HCT116 (cell line): ENCODE measurements at regions not wholly inside any gene's neighbourhood (a gene's known extent, or its start where the extent isn't known, plus 50 kb on each side); places are given as distances from the start of the nearest gene placed in this dataset.

Experiments
- ATAC-seq: fragments of 200-7000 bp; cut with Tn5 transposase; 2 replicates; pipeline ENCODE4 v1.9.1; 2020; ENCODE audit warnings: mild to moderate bottlenecking, moderate library complexity
- BruUV-seq: library from RNA; stranded (reverse); fragments of 400-500 nt; replicated peaks from 2 replicates; lab custom pipeline; 2021; lab: Mats Ljungman, UMichigan
- CTCF ChIA-PET: fragments of 300-600 bp; sonication (Branson Sonifier 250); formaldehyde crosslinking; loops from one replicate; lab custom pipeline; 2021; ENCODE audit warnings: antibody characterized with exemption; lab: Charles Lee
- POLR2A ChIA-PET: fragments of 300-600, 350-600 bp; sonication (Branson Sonifier 250); formaldehyde crosslinking; loops from one replicate; lab custom pipeline; 2021; ENCODE audit warnings: antibody characterized with exemption; lab: Charles Lee
- RAD21 ChIA-PET, 2 experiments: fragments of 300-600 bp; sonication (Branson Sonifier 250); formaldehyde crosslinking; loops; one replicate each; lab custom pipeline; 2023; ENCODE audit warnings: low total read pairs in 2 of 2; ENCODE audit not compliant: uncharacterized antibody in 2 of 2, unreplicated experiment in 2 of 2, low non-redundant PET in 1 of 2; lab: Charles Lee
- DNase-seq: peaks from one replicate; pipeline ENCODE4 v3.0.0-alpha.2; 2010; ENCODE audit warnings: low read depth, low spot score
- H2AFZ ChIP-seq: fragments of 200-600 bp; shearing (Covaris generic), sonication (generic); 2 replicates; pipeline ENCODE4 v1.6.1; 2017; ENCODE audit warnings: low read depth, mixed run types, mixed read lengths, antibody characterized with exemption, low read length; ENCODE audit not compliant: poor library complexity, severe bottlenecking
- H3K27ac ChIP-seq: 2 replicates; pipeline ENCODE4 v1.5.1; 2012; ENCODE audit warnings: low read depth, low read length
- H3K27me3 ChIP-seq: fragments of 200-600 bp; sonication (generic); 2 replicates; pipeline ENCODE4 v1.6.1; 2016; ENCODE audit warnings: mixed run types, low read length, mixed read lengths; ENCODE audit not compliant: insufficient read depth
- H3K36me3 ChIP-seq, 2 experiments: fragments of 200-500 bp in 1 of 2; fragments of 200-600 bp in 1 of 2; sonication (Bioruptor generic) in 1 of 2; sonication (generic) in 1 of 2; 2 replicates each; pipeline versions ENCODE4 v1.5.1 to v1.6.1; 2014 to 2016; ENCODE audit warnings: low read length in 2 of 2, inconsistent platforms in 1 of 2, mixed read lengths in 1 of 2, mixed run types in 1 of 2; ENCODE audit not compliant: insufficient read depth in 2 of 2, control insufficient read depth in 1 of 2
- H3K4me1 ChIP-seq, 2 experiments: fragments of 200-600 bp in 1 of 2; sonication (generic) in 1 of 2; 2 replicates each; pipeline versions ENCODE4 v1.5.1 to v1.6.1; 2012 to 2017; ENCODE audit warnings: low read length in 2 of 2, inconsistent platforms in 1 of 2, mild to moderate bottlenecking in 1 of 2, mixed read lengths in 1 of 2, mixed run types in 1 of 2, moderate library complexity in 1 of 2; ENCODE audit not compliant: insufficient read depth in 2 of 2, control insufficient read depth in 1 of 2
- H3K4me2 ChIP-seq: fragments of 200-600 bp; sonication (generic); 2 replicates; pipeline ENCODE4 v1.6.1; 2017; ENCODE audit warnings: mixed run types, low read length, mixed read lengths
- H3K4me3 ChIP-seq, 2 experiments: fragments of 200-600 bp in 1 of 2; sonication (generic) in 1 of 2; replicated peaks in 1 of 2; 2 replicates each; pipeline ENCODE4 v1.5.1; 2011 to 2016; ENCODE audit warnings: low read length in 2 of 2, control low read depth in 1 of 2, low read depth in 1 of 2, mild to moderate bottlenecking in 1 of 2, mixed read lengths in 1 of 2, mixed run types in 1 of 2
- H3K79me2 ChIP-seq: fragments of 200-600 bp; sonication (generic); 2 replicates; pipeline ENCODE4 v1.6.1; 2017; ENCODE audit warnings: mild to moderate bottlenecking, mixed run types, low read length, moderate library complexity, mixed read lengths; ENCODE audit not compliant: insufficient read depth
- H3K9ac ChIP-seq: fragments of 200-600 bp; sonication (generic); 2 replicates; pipeline ENCODE4 v1.6.1; 2016; ENCODE audit warnings: low read length, mixed read lengths
- H3K9me2 ChIP-seq: fragments of 200-600 bp; sonication (generic), shearing (Covaris generic); 2 replicates; pipeline ENCODE4 v1.6.1; 2017; ENCODE audit warnings: mixed run types, mild to moderate bottlenecking, moderate library complexity; ENCODE audit not compliant: insufficient read depth
- H3K9me3 ChIP-seq, 2 experiments: fragments of 200-500 bp in 1 of 2; fragments of 200-600 bp in 1 of 2; sonication (Bioruptor generic) in 1 of 2; sonication (generic) in 1 of 2; 2 replicates each; pipeline ENCODE4 v1.6.1; 2014 to 2017; ENCODE audit warnings: low read length in 2 of 2, mixed read lengths in 2 of 2, inconsistent platforms in 1 of 2, low read depth in 1 of 2, mild to moderate bottlenecking in 1 of 2, mixed run types in 1 of 2, moderate library complexity in 1 of 2; ENCODE audit not compliant: control insufficient read depth in 1 of 2, insufficient read depth in 1 of 2
- H4K20me1 ChIP-seq: fragments of 200-600 bp; sonication (generic), shearing (Covaris generic); 2 replicates; pipeline ENCODE4 v1.6.1; 2017; ENCODE audit warnings: mixed run types, mild to moderate bottlenecking, moderate library complexity; ENCODE audit not compliant: insufficient read depth
- CEBPB ChIP-seq: IDR thresholded peaks from 2 replicates; pipeline ENCODE4 v1.6.1; 2012; ENCODE audit warnings: low read depth
- EGR1 ChIP-seq: IDR thresholded peaks from 2 replicates; pipeline ENCODE4 v1.6.1; 2012; ENCODE audit warnings: low read depth
- ELF1 ChIP-seq: IDR thresholded peaks from 2 replicates; pipeline ENCODE4 v1.6.1; 2012; ENCODE audit warnings: low read depth, borderline replicate concordance
- EZH2 ChIP-seq: fragments of 200-600 bp; sonication (generic); IDR thresholded peaks from 2 replicates; pipeline ENCODE4 v1.6.1; 2017; ENCODE audit warnings: antibody characterized with exemption, mixed run types
- EZH2phosphoT487 ChIP-seq: fragments of 200-600 bp; IDR thresholded peaks from 2 replicates; pipeline ENCODE4 v1.6.1; 2018; ENCODE audit warnings: antibody characterized with exemption, borderline replicate concordance
- FOSL1 ChIP-seq: IDR thresholded peaks from 2 replicates; pipeline ENCODE4 v1.6.1; 2012; ENCODE audit warnings: low read depth
- JUND ChIP-seq: IDR thresholded peaks from 2 replicates; pipeline ENCODE4 v1.6.1; 2012
- POLR2AphosphoS5 ChIP-seq: IDR thresholded peaks from 2 replicates; pipeline ENCODE4 v1.6.1; 2011; ENCODE audit warnings: mild to moderate bottlenecking, low read depth, low read length, moderate library complexity
- SIN3A ChIP-seq: IDR thresholded peaks from 2 replicates; pipeline ENCODE4 v1.6.1; 2012; ENCODE audit warnings: low read depth
- SP1 ChIP-seq: IDR thresholded peaks from 2 replicates; pipeline ENCODE4 v1.6.1; 2012; ENCODE audit warnings: low read depth
- SRF ChIP-seq: IDR thresholded peaks from 2 replicates; pipeline ENCODE4 v1.6.1; 2012; ENCODE audit warnings: low read depth
- YY1 ChIP-seq: IDR thresholded peaks from 2 replicates; pipeline ENCODE4 v1.6.1; 2011; ENCODE audit warnings: low read length, low read depth, moderate library complexity, mild to moderate bottlenecking; ENCODE audit not compliant: insufficient replicate concordance; ENCODE audit errors: extremely low read depth
- ZFX ChIP-seq: fragments of 450-650 bp; IDR thresholded peaks from 2 replicates; pipeline ENCODE4 v1.6.1; 2017
- intact Hi-C: fragments of 100-400 bp; cut with micrococcal nuclease; formaldehyde crosslinking; loops from 2 replicates; pipeline ENCODE4 v1.10.0; 2022
- TF ChIP-seq, protein P1 (sequence below), 3 experiments: fragments of 200-600 bp in 1 of 3; sonication (generic) in 1 of 3; IDR thresholded peaks in 2 of 3; conservative IDR thresholded peaks in 1 of 3; 2 replicates each; pipeline ENCODE4 v1.5.1; 2012 to 2017; ENCODE audit warnings: low read depth in 2 of 3, low read length in 2 of 3, antibody characterized with exemption in 1 of 3, borderline replicate concordance in 1 of 3, control low read depth in 1 of 3, mild to moderate bottlenecking in 1 of 3, mixed read lengths in 1 of 3, mixed run types in 1 of 3, moderate library complexity in 1 of 3; ENCODE audit not compliant: insufficient read depth in 1 of 3
- TF ChIP-seq, protein P2 (sequence below): IDR thresholded peaks from 2 replicates; pipeline ENCODE4 v1.6.1; 2011; ENCODE audit warnings: mild to moderate bottlenecking, low read length, moderate library complexity; ENCODE audit not compliant: insufficient replicate concordance; ENCODE audit errors: extremely low read depth
- TF ChIP-seq, protein P3 (sequence below): IDR thresholded peaks from 2 replicates; pipeline ENCODE4 v1.6.1; 2012

DNA sequence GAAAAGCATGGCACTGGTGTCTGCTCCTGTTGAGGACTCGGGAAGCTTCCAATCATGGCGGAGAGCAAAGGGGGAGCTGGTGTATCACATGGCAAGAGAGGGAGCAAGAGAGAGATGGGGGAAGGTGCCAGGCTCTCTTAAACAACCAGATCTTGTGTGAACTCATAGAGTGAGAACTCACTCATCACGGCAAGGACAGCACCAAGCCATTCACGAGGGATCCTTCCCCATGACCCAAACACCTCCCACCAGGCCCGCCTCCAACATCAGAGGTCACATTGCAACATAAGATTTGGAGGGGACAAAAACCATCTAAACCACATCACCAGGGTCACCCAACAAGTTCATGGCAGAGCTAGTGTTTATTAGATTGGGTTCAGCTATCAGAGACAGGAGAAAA lies 218.7 kb upstream of the BCOR start:
- H3K9me2 ChIP-seq: no peaks in the 10 kb centered on the region
- no peak overlapping the region for H3K4me3 ChIP-seq
- POLR2A ChIA-PET: no interaction called here

DNA sequence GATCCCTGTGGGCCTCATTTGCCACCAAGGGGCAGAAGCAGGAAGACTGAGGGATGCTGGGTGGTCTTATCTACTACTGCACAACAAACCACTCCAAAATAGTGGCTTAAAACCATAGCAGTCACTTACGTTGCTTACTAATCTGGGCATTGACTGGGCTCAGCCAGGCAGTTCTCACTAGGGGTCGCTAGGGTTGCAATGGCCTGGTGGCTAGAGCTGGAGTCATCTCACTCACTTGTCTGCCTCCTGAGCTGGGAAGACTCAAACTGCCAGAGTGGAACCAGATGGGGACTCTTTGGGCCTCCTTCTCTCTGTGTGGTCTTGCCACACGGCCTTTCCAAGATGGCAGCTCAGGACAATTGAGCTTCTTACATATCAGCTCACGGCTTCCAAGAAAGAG lies 216.3 kb upstream of the BCOR start:
- Histone ChIP-seq H3K27ac (no peak overlapping the region), H2AFZ (no peak overlapping the region), H3K4me2 (no peak overlapping the region), H3K27me3 (no peaks in the 10 kb centered on the region), H3K9me3 (no peaks in the 10 kb centered on the region), H3K4me1 (no peaks in the 10 kb centered on the region), H3K9ac (no peak overlapping the region), H3K4me3 (no peak overlapping the region), H4K20me1 (no peaks in the 10 kb centered on the region), H3K36me3 (no peaks in the 10 kb centered on the region), H3K9me2 (no peaks in the 10 kb centered on the region), H3K79me2 (no peaks in the 10 kb centered on the region)
- RAD21 ChIA-PET: no interaction called here
- BruUV-seq: no TSS peak
- CTCF ChIA-PET: no interaction called here
- intact Hi-C loops: no loop called here
- no peak for DNase-seq
- POLR2A ChIA-PET: no interaction called here
- no peak for ATAC-seq
- TF ChIP-seq EGR1 (no peak), SP1 (no peak), SRF (no peak), YY1 (no peak), ZFX (no peak), ELF1 (no peak), SIN3A (no peak), CEBPB (no peak), EZH2 (no peak), POLR2AphosphoS5 (no peak), JUND (no peak), FOSL1 (no peak)
- TF ChIP-seq, protein P1, sequence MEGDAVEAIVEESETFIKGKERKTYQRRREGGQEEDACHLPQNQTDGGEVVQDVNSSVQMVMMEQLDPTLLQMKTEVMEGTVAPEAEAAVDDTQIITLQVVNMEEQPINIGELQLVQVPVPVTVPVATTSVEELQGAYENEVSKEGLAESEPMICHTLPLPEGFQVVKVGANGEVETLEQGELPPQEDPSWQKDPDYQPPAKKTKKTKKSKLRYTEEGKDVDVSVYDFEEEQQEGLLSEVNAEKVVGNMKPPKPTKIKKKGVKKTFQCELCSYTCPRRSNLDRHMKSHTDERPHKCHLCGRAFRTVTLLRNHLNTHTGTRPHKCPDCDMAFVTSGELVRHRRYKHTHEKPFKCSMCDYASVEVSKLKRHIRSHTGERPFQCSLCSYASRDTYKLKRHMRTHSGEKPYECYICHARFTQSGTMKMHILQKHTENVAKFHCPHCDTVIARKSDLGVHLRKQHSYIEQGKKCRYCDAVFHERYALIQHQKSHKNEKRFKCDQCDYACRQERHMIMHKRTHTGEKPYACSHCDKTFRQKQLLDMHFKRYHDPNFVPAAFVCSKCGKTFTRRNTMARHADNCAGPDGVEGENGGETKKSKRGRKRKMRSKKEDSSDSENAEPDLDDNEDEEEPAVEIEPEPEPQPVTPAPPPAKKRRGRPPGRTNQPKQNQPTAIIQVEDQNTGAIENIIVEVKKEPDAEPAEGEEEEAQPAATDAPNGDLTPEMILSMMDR (IDR thresholded peaks at IDR 0.05 in 2 of 3, conservative IDR thresholded peaks at IDR 0.05 in 1 of 3; ENCODE audit: borderline replicate concordance in 1 of 3, insufficient read depth in 1 of 3, low read depth in 2 of 3, low read length in 2 of 3): no peak
- TF ChIP-seq, protein P2, sequence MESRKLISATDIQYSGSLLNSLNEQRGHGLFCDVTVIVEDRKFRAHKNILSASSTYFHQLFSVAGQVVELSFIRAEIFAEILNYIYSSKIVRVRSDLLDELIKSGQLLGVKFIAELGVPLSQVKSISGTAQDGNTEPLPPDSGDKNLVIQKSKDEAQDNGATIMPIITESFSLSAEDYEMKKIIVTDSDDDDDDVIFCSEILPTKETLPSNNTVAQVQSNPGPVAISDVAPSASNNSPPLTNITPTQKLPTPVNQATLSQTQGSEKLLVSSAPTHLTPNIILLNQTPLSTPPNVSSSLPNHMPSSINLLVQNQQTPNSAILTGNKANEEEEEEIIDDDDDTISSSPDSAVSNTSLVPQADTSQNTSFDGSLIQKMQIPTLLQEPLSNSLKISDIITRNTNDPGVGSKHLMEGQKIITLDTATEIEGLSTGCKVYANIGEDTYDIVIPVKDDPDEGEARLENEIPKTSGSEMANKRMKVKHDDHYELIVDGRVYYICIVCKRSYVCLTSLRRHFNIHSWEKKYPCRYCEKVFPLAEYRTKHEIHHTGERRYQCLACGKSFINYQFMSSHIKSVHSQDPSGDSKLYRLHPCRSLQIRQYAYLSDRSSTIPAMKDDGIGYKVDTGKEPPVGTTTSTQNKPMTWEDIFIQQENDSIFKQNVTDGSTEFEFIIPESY: no peak
- TF ChIP-seq, protein P3, sequence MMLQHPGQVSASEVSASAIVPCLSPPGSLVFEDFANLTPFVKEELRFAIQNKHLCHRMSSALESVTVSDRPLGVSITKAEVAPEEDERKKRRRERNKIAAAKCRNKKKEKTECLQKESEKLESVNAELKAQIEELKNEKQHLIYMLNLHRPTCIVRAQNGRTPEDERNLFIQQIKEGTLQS: no peak

More for the DNA sequence above, 218.7 kb upstream of the BCOR start:
- BruUV-seq: no TSS peak
- no peak overlapping the region for H3K27ac ChIP-seq
- H2AFZ ChIP-seq: no peak overlapping the region
- no peaks in the 10 kb centered on the region for H3K36me3 ChIP-seq
- H4K20me1 ChIP-seq: no peaks in the 10 kb centered on the region
- TF ChIP-seq ZFX (no peak), EZH2phosphoT487 (no peak)
- intact Hi-C loops: no loop called here
- ATAC-seq: no peak
- no peaks in the 10 kb centered on the region for H3K9me3 ChIP-seq
- H3K9ac ChIP-seq: no peak overlapping the region
- H3K4me2 ChIP-seq: no peak overlapping the region
- no peak for DNase-seq
- no peaks in the 10 kb centered on the region for H3K4me1 ChIP-seq
- H3K79me2 ChIP-seq: no peaks in the 10 kb centered on the region
- RAD21 ChIA-PET: no interaction called here
- CTCF ChIA-PET: no interaction called here
- no peaks in the 10 kb centered on the region for H3K27me3 ChIP-seq
